HEK293 (cell line): ENCODE measurements at regions not wholly inside any gene's neighbourhood (a gene's known extent, or its start where the extent isn't known, plus 50 kb on each side); places are given as distances from the start of the nearest gene placed in this dataset.

Experiments used
- CTCF ChIA-PET: fragments of 350-600 bp; formaldehyde crosslinking; extraction: SDS; loops from one replicate; lab custom pipeline; 2021; ENCODE audit warnings: antibody characterized with exemption; lab: Yijun Ruan, JAX
- POLR2A ChIA-PET: fragments of 300-600 bp; formaldehyde crosslinking; extraction: SDS; loops from one replicate; lab custom pipeline; 2020; ENCODE audit warnings: antibody characterized with exemption, inconsistent platforms; lab: Yijun Ruan, JAX
- H3K27ac ChIP-seq: fragments of 200-500 bp; sonication (Bioruptor generic); 2 replicates; pipeline ENCODE4 v1.5.1; 2014; ENCODE audit warnings: low read depth, low read length, control low read depth, inconsistent platforms; ENCODE audit errors: extremely low read depth
- H3K36me3 ChIP-seq, 2 experiments: fragments of 200-500 bp in 1 of 2; sonication (Bioruptor generic) in 1 of 2; 1 replicate in 1 of 2; 2 replicates in 1 of 2; pipeline ENCODE4 v1.5.1; 2014 to 2017; ENCODE audit warnings: inconsistent platforms in 2 of 2, low read length in 2 of 2; ENCODE audit not compliant: control insufficient read depth in 2 of 2, insufficient read depth in 1 of 2
- H3K4me1 ChIP-seq: fragments of 200-500 bp; sonication (Bioruptor generic); 2 replicates; pipeline ENCODE4 v1.5.1; 2014; ENCODE audit warnings: mild to moderate bottlenecking, low read length, inconsistent platforms; ENCODE audit not compliant: control insufficient read depth, insufficient read depth
- H3K4me3 ChIP-seq: 2 replicates; pipeline ENCODE4 v1.5.1; 2011; ENCODE audit warnings: low read depth, mild to moderate bottlenecking, control low read depth, low read length, moderate library complexity
- H3K9me3 ChIP-seq: fragments of 200-500 bp; sonication (Bioruptor generic); 2 replicates; pipeline ENCODE4 v1.5.1; 2014; ENCODE audit warnings: low read depth, low read length, inconsistent platforms; ENCODE audit not compliant: control insufficient read depth, insufficient read depth
- BCL11B ChIP-seq: fragments of 450-650 bp; formaldehyde crosslinking; IDR thresholded peaks from 2 replicates; pipeline ENCODE4 v1.5.1; 2016; ENCODE audit warnings: low read depth, missing biosample characterization, missing genetic modification characterization
- CTCF ChIP-seq: fragments of 450-650 bp; formaldehyde crosslinking; IDR thresholded peaks from 2 replicates; pipeline ENCODE4 v1.5.1; 2016; ENCODE audit warnings: missing biosample characterization, missing genetic modification characterization
- KLF16 ChIP-seq: fragments of 450-650 bp; formaldehyde crosslinking; IDR thresholded peaks from 2 replicates; pipeline ENCODE4 v1.5.1; 2017; ENCODE audit warnings: missing biosample characterization, missing genetic modification characterization
- MYNN ChIP-seq: fragments of 450-650 bp; formaldehyde crosslinking; IDR thresholded peaks from 2 replicates; pipeline ENCODE4 v1.5.1; 2016; ENCODE audit warnings: missing biosample characterization, missing genetic modification characterization, borderline replicate concordance
- SALL2 ChIP-seq: fragments of 450-650 bp; formaldehyde crosslinking; IDR thresholded peaks from 2 replicates; pipeline ENCODE4 v1.5.0; 2017; ENCODE audit warnings: missing biosample characterization, mild to moderate bottlenecking, missing genetic modification characterization, borderline replicate concordance
- ZBTB20 ChIP-seq: fragments of 450-650 bp; formaldehyde crosslinking; IDR thresholded peaks from 2 replicates; pipeline ENCODE4 v1.5.1; 2016; ENCODE audit warnings: missing biosample characterization, missing genetic modification characterization
- ZBTB44 ChIP-seq: fragments of 450-650 bp; IDR thresholded peaks from 2 replicates; pipeline ENCODE4 v1.5.1; 2018; ENCODE audit warnings: missing biosample characterization, mild to moderate bottlenecking, missing genetic modification characterization
- ZIC2 ChIP-seq: fragments of 450-650 bp; formaldehyde crosslinking; IDR thresholded peaks from 2 replicates; pipeline ENCODE4 v1.5.1; 2016; ENCODE audit warnings: missing biosample characterization, missing genetic modification characterization
- ZNF138 ChIP-seq: fragments of 450-650 bp; formaldehyde crosslinking; IDR thresholded peaks from 2 replicates; pipeline ENCODE4 v1.5.1; 2016; ENCODE audit warnings: missing biosample characterization, missing genetic modification characterization, borderline replicate concordance
- ZNF140 ChIP-seq: fragments of 450-650 bp; formaldehyde crosslinking; IDR thresholded peaks from 2 replicates; pipeline ENCODE4 v1.5.1; 2016; ENCODE audit warnings: missing biosample characterization, missing genetic modification characterization
- ZNF514 ChIP-seq: fragments of 450-650 bp; formaldehyde crosslinking; IDR thresholded peaks from 2 replicates; pipeline ENCODE4 v1.5.1; 2016; ENCODE audit warnings: missing biosample characterization, missing genetic modification characterization
- ZNF518A ChIP-seq: fragments of 450-650 bp; formaldehyde crosslinking; conservative IDR thresholded peaks from 2 replicates; pipeline ENCODE4 v1.5.1; 2016; ENCODE audit warnings: low read depth, missing biosample characterization, missing genetic modification characterization
- ZNF571 ChIP-seq: fragments of 450-650 bp; formaldehyde crosslinking; IDR thresholded peaks from 2 replicates; pipeline ENCODE4 v1.5.0; 2017; ENCODE audit warnings: missing biosample characterization, missing genetic modification characterization
- ZNF596 ChIP-seq: fragments of 450-650 bp; IDR thresholded peaks from 2 replicates; pipeline ENCODE4 v1.5.0; 2018; ENCODE audit warnings: missing biosample characterization, mild to moderate bottlenecking, missing genetic modification characterization, moderate library complexity
- ZNF677 ChIP-seq: fragments of 450-650 bp; IDR thresholded peaks from 2 replicates; pipeline ENCODE4 v1.5.0; 2018; ENCODE audit warnings: missing biosample characterization, mild to moderate bottlenecking, missing genetic modification characterization, moderate library complexity
- ZNF792 ChIP-seq: fragments of 450-650 bp; formaldehyde crosslinking; IDR thresholded peaks from 2 replicates; pipeline ENCODE4 v1.5.1; 2016; ENCODE audit warnings: missing biosample characterization, missing genetic modification characterization
- ZNF830 ChIP-seq: fragments of 450-650 bp; IDR thresholded peaks from 2 replicates; pipeline ENCODE4 v1.5.0; 2018; ENCODE audit warnings: missing biosample characterization, missing genetic modification characterization, low read depth, mild to moderate bottlenecking, moderate library complexity
- ZSCAN16 ChIP-seq: fragments of 450-650 bp; formaldehyde crosslinking; IDR thresholded peaks from 2 replicates; pipeline ENCODE4 v1.5.1; 2016; ENCODE audit warnings: missing biosample characterization, missing genetic modification characterization

GRCh38 chr11:119800171-119800570, 71.2 kb upstream of the NECTIN1 start:
- Histone ChIP-seq H3K4me1 (no peaks in the 10 kb centered on the region), H3K4me3 (no peak overlapping the region), H3K36me3 (no peaks in the 10 kb centered on the region), H3K9me3 (no peaks in the 10 kb centered on the region), H3K27ac (no peak overlapping the region)
- POLR2A ChIA-PET = no interaction called here
- TF ChIP-seq ZNF138 (tag by site-specific recombination) (no peak), ZBTB20 (tag by site-specific recombination) (no peak), BCL11B (tag by site-specific recombination) (no peak), ZNF571 (tag by site-specific recombination) (no peak), ZNF518A (tag by site-specific recombination) (no peak), ZNF140 (tag by site-specific recombination) (no peak), ZNF677 (tag by site-specific recombination) (no peak), ZBTB44 (tag by site-specific recombination) (no peak), SALL2 (tag by site-specific recombination) (no peak), ZNF792 (tag by site-specific recombination) (no peak), CTCF (tag by site-specific recombination) (no peak), KLF16 (tag by site-specific recombination) (no peak), MYNN (no peak), ZNF514 (tag by site-specific recombination) (no peak), ZNF830 (tag by site-specific recombination) (no peak), ZSCAN16 (tag by site-specific recombination) (no peak)
- CTCF ChIA-PET = no interaction called here

GRCh38 chr11:119798656-119799055, 69.7 kb upstream of the NECTIN1 start:
- Histone ChIP-seq H3K4me1 (no peaks in the 10 kb centered on the region), H3K27ac (no peak overlapping the region), H3K4me3 (no peak overlapping the region), H3K9me3 (no peaks in the 10 kb centered on the region), H3K36me3 (no peaks in the 10 kb centered on the region)
- ChIA-PET POLR2A (no interaction called here), CTCF (no interaction called here)
- TF ChIP-seq ZNF596 (no peak), ZIC2 (tag by site-specific recombination) (0 out of 2 replicates have a peak, but pooled peaks have one; percentile 28)
